ENCODE measurements at regions not wholly inside any gene's neighbourhood (a gene's known extent, or its start where the extent isn't known, plus 50 kb on each side); places are given as distances from the start of the nearest gene placed in this dataset.
"Not testable (repeated sequence)": the region's sequence is repeated elsewhere in the genome, so short reads cannot be mapped to it uniquely, and the experiment has no call there.

- no peak for TF ChIP-seq CTCF (IDR thresholded peaks at IDR 0.05)
- Histone ChIP-seq H3K36me3 (no peaks in the 10 kb centered on the region), H3K27me3 (no peaks in the 10 kb centered on the region)
These were observed 502.5 kb upstream of the IZUMO3 start for GRCh38 chr9:25048098-25048724.

GRCh38 chr9:25045469-25045868 is 499.8 kb upstream of the IZUMO3 start:
- not testable (repeated sequence) for H3K9me3 ChIP-seq; DNase-seq (ENCODE audit: low spot score); H3K4me1 ChIP-seq; H3K4me3 ChIP-seq; H3K27ac ChIP-seq; H3K27me3 ChIP-seq; H3K36me3 ChIP-seq

More at GRCh38 chr9:25048098-25048724, 502.5 kb upstream of the IZUMO3 start:
- H3K27ac ChIP-seq = no peak overlapping the region
- H3K9me3 ChIP-seq = no peaks in the 10 kb centered on the region
- no peak overlapping the region for H3K4me3 ChIP-seq
- no peaks in the 10 kb centered on the region for H3K4me1 ChIP-seq
- DNase-seq (ENCODE audit: low spot score) = no peak

- no peak for TF ChIP-seq CTCF (IDR thresholded peaks at IDR 0.05)
- H3K4me1 ChIP-seq = no peaks in the 10 kb centered on the region
- H3K9me3 ChIP-seq = no peaks in the 10 kb centered on the region
- no peak overlapping the region for H3K27ac ChIP-seq
- H3K4me3 ChIP-seq = no peak overlapping the region
- no peaks in the 10 kb centered on the region for H3K27me3 ChIP-seq
- no peaks in the 10 kb centered on the region for H3K36me3 ChIP-seq
- DNase-seq (ENCODE audit: low spot score) = no peak
These were observed 484.0 kb upstream of the IZUMO3 start for GRCh38 chr9:25029743-25030142.

GRCh38 chr9:25025686-25026085 is 480.0 kb upstream of the IZUMO3 start:
- H3K4me1 ChIP-seq = no peaks in the 10 kb centered on the region
- DNase-seq (ENCODE audit: low spot score) = no peak
- no peak overlapping the region for H3K27ac ChIP-seq
- H3K4me3 ChIP-seq = no peak overlapping the region
- H3K9me3 ChIP-seq = peaks cover 0 to under 1% of the 10 kb centered on the region in 2 donors
- H3K27me3 ChIP-seq = no peaks in the 10 kb centered on the region
- TF ChIP-seq CTCF (IDR thresholded peaks at IDR 0.05) = no peak
- no peaks in the 10 kb centered on the region for H3K36me3 ChIP-seq

- Histone ChIP-seq H3K4me3 (no peak overlapping the region), H3K27ac (no peak overlapping the region), H3K4me1 (no peaks in the 10 kb centered on the region), H3K36me3 (no peaks in the 10 kb centered on the region), H3K9me3 (peaks cover 0 to 3% of the 10 kb centered on the region in 2 donors), H3K27me3 (no peaks in the 10 kb centered on the region)
- no peak for DNase-seq (ENCODE audit: low spot score)
- no peak for TF ChIP-seq CTCF (IDR thresholded peaks at IDR 0.05)
These were observed 479.5 kb upstream of the IZUMO3 start for GRCh38 chr9:25025156-25025555.

- Histone ChIP-seq H3K9me3 (peaks cover 0 to 3% of the 10 kb centered on the region in 2 donors), H3K27ac (no peak overlapping the region), H3K36me3 (no peaks in the 10 kb centered on the region), H3K4me1 (no peaks in the 10 kb centered on the region), H3K27me3 (no peaks in the 10 kb centered on the region), H3K4me3 (no peak overlapping the region)
- DNase-seq (ENCODE audit: low spot score) = no peak
- TF ChIP-seq CTCF (IDR thresholded peaks at IDR 0.05) = no peak
These were observed 472.1 kb upstream of the IZUMO3 start for GRCh38 chr9:25017779-25018178.

Data from right atrium auricular region (tissue), 2 donors.